WERI-Rb-1 (cell line): ENCODE measurements at regions not wholly inside any gene's neighbourhood (a gene's known extent, or its start where the extent isn't known, plus 50 kb on each side); places are given as distances from the start of the nearest gene placed in this dataset.
"Not testable (repeated sequence)": the region's sequence is repeated elsewhere in the genome, so short reads cannot be mapped to it uniquely, and the experiment has no call there.

Experiments used
- DNase-seq: peaks from one replicate; pipeline ENCODE4 v3.0.0-alpha.2; 2020
- H3K27ac ChIP-seq: fragments of 250-450 bp; sonication (Bioruptor Pico); 2 replicates; pipeline ENCODE4 v1.5.1; 2020; ENCODE audit warnings: mild to moderate bottlenecking, moderate library complexity
- H3K27me3 ChIP-seq: fragments of 250-450 bp; sonication (Bioruptor Pico); 2 replicates; pipeline ENCODE4 v1.5.1; 2021; ENCODE audit warnings: mild to moderate bottlenecking, low read depth, moderate library complexity; ENCODE audit not compliant: insufficient read depth, severe bottlenecking
- H3K36me3 ChIP-seq: fragments of 250-450 bp; sonication (Bioruptor Pico); 2 replicates; pipeline ENCODE4 v1.5.1; 2020; ENCODE audit warnings: mild to moderate bottlenecking, moderate library complexity
- H3K4me3 ChIP-seq: 2 replicates; pipeline ENCODE4 v1.5.1; 2011; ENCODE audit warnings: low read depth, mild to moderate bottlenecking, control low read depth, low read length
- H3K9me3 ChIP-seq: fragments of 250-450 bp; sonication (Bioruptor Pico); 2 replicates; pipeline ENCODE4 v1.5.1; 2021; ENCODE audit warnings: mild to moderate bottlenecking, moderate library complexity; ENCODE audit not compliant: severe bottlenecking
- CTCF ChIP-seq: IDR thresholded peaks from 2 replicates; pipeline ENCODE4 v1.5.1; 2011; ENCODE audit warnings: low read depth, mild to moderate bottlenecking, control low read depth, inconsistent platforms, low read length

- H3K27me3 ChIP-seq, H3K9me3 ChIP-seq, H3K36me3 ChIP-seq, H3K4me3 ChIP-seq, DNase-seq, H3K27ac ChIP-seq: not testable (repeated sequence)
Measured at GRCh38 chr4:102397056-102397455, 51.8 kb upstream of the SLC39A8 start.

GRCh38 chr4:102399021-102399420 lies 53.7 kb upstream of the SLC39A8 start:
- Histone ChIP-seq H3K27ac (no peak overlapping the region), H3K36me3 (no peaks in the 10 kb centered on the region), H3K9me3 (no peaks in the 10 kb centered on the region), H3K27me3 (no peaks in the 10 kb centered on the region), H3K4me3 (no peak overlapping the region)
- DNase-seq = no peak
- no peak for TF ChIP-seq CTCF

GRCh38 chr4:102400898-102401297 lies 55.6 kb upstream of the SLC39A8 start:
- Histone ChIP-seq H3K27me3 (no peaks in the 10 kb centered on the region), H3K4me3 (no peak overlapping the region), H3K9me3 (no peaks in the 10 kb centered on the region), H3K27ac (no peak overlapping the region), H3K36me3 (no peaks in the 10 kb centered on the region)
- TF ChIP-seq CTCF = no peak
- no peak for DNase-seq

GRCh38 chr4:102402223-102402622 lies 56.9 kb upstream of the SLC39A8 start:
- Histone ChIP-seq H3K36me3 (no peaks in the 10 kb centered on the region), H3K27ac (no peak overlapping the region), H3K27me3 (no peaks in the 10 kb centered on the region), H3K4me3 (no peak overlapping the region), H3K9me3 (no peaks in the 10 kb centered on the region)
- no peak for TF ChIP-seq CTCF
- no peak for DNase-seq

- Histone ChIP-seq H3K36me3 (no peaks in the 10 kb centered on the region), H3K27me3 (no peaks in the 10 kb centered on the region), H3K9me3 (no peaks in the 10 kb centered on the region), H3K27ac (no peak overlapping the region), H3K4me3 (no peak overlapping the region)
- no peak for DNase-seq
- no peak for TF ChIP-seq CTCF
Measured at GRCh38 chr4:102403116-102403515, 57.8 kb upstream of the SLC39A8 start.

- H3K27ac ChIP-seq = peak overlapping the region; percentile 50
- no peaks in the 10 kb centered on the region for H3K9me3 ChIP-seq
- H3K4me3 ChIP-seq = no peak overlapping the region
- no peaks in the 10 kb centered on the region for H3K27me3 ChIP-seq
- peak; percentile 57 for DNase-seq
- TF ChIP-seq CTCF = no peak
- H3K36me3 ChIP-seq = no peaks in the 10 kb centered on the region
Measured at GRCh38 chr4:102404431-102404969, 59.2 kb upstream of the SLC39A8 start.
